CD4-positive, alpha-beta T cell (primary cell): ENCODE measurements at regions not wholly inside any gene's neighbourhood (a gene's known extent, or its start where the extent isn't known, plus 50 kb on each side); places are given as distances from the start of the nearest gene placed in this dataset.

Experiments used
- ATAC-seq: fragments of 200-7000 bp; cut with Tn5 transposase; one replicate; pipeline ENCODE4 v1.10.0; 2022; ENCODE audit warnings: mild to moderate bottlenecking; ENCODE audit not compliant: poor library complexity
- CTCF ChIA-PET: fragments of 350-600 bp; sonication (Branson Sonifier 250); formaldehyde crosslinking; loops from one replicate; lab custom pipeline; 2021; ENCODE audit warnings: antibody characterized with exemption, inconsistent platforms; lab: Charles Lee
- POLR2A ChIA-PET: fragments of 350-600 bp; sonication (Branson Sonifier 250); formaldehyde crosslinking; loops from one replicate; lab custom pipeline; 2021; ENCODE audit warnings: antibody characterized with exemption, inconsistent platforms; lab: Charles Lee
- DNase-seq, 14 experiments: peaks; one replicate each; pipeline ENCODE4 v3.0.0-alpha.2; 2013 to 2020; ENCODE audit warnings: mixed read lengths in 2 of 14
- H3K27ac ChIP-seq, 2 donors: one replicate each; pipeline versions ENCODE4 v1.5.1 to v1.7.0; 2013; ENCODE audit warnings: low read length in 2 of 2, low read depth in 1 of 2, mild to moderate bottlenecking in 1 of 2
- H3K27me3 ChIP-seq, 2 experiments: 1 replicate in 1 of 2; 2 replicates in 1 of 2; pipeline versions ENCODE4 v1.6.1 to v1.7.0; 2013; ENCODE audit warnings: low read length in 2 of 2, control low read depth in 1 of 2, mild to moderate bottlenecking in 1 of 2, moderate library complexity in 1 of 2; ENCODE audit not compliant: insufficient read depth in 2 of 2, control insufficient read depth in 1 of 2
- H3K36me3 ChIP-seq: one replicate; pipeline ENCODE4 v1.6.1; 2013; ENCODE audit warnings: low read length, control low read depth; ENCODE audit not compliant: insufficient read depth
- H3K4me1 ChIP-seq: one replicate; pipeline ENCODE4 v1.6.1; 2013; ENCODE audit warnings: low read length, control low read depth; ENCODE audit not compliant: insufficient read depth
- H3K4me3 ChIP-seq: one replicate; pipeline ENCODE4 v1.5.1; 2013; ENCODE audit warnings: mild to moderate bottlenecking, low read length, moderate library complexity
- H3K9me3 ChIP-seq, 2 experiments: 1 replicate in 1 of 2; 2 replicates in 1 of 2; pipeline versions ENCODE4 v1.6.1 to v1.7.0; 2013; ENCODE audit warnings: low read length in 2 of 2, mild to moderate bottlenecking in 2 of 2, control low read depth in 1 of 2, moderate library complexity in 1 of 2; ENCODE audit not compliant: control insufficient read depth in 1 of 2, insufficient read depth in 1 of 2
- H3K27ac Mint-ChIP-seq: one replicate; pipeline ENCODE4 v1.8.0; 2020; ENCODE audit warnings: mixed read lengths
- H3K27me3 Mint-ChIP-seq: one replicate; pipeline ENCODE4 v1.8.0; 2021; ENCODE audit warnings: mixed read lengths
- H3K36me3 Mint-ChIP-seq: one replicate; pipeline ENCODE4 v1.8.0; 2021; ENCODE audit warnings: low read depth, mixed read lengths
- H3K4me1 Mint-ChIP-seq: one replicate; pipeline ENCODE4 v1.8.0; 2021; ENCODE audit warnings: low read depth, mixed read lengths
- H3K4me3 Mint-ChIP-seq: one replicate; pipeline ENCODE4 v1.8.0; 2020; ENCODE audit warnings: mild to moderate bottlenecking, mixed read lengths
- H3K9me3 Mint-ChIP-seq: one replicate; pipeline ENCODE4 v1.8.0; 2020; ENCODE audit warnings: mixed read lengths
- intact Hi-C, 2 experiments: fragments of 100-400 bp; cut with DNase I in 1 of 2; cut with micrococcal nuclease in 1 of 2; formaldehyde crosslinking; loops; one replicate each; pipeline versions ENCODE4 v1.15.1 to v1.9.0; 2023 to 2025; cut with DNase I, micrococcal nuclease
- TF ChIP-seq, protein P1 (sequence below): fragments of 200-600 bp; IDR thresholded peaks from one replicate; pipeline ENCODE4 v1.8.0; 2022; ENCODE audit warnings: antibody characterized with exemption, mild to moderate bottlenecking

DNA sequence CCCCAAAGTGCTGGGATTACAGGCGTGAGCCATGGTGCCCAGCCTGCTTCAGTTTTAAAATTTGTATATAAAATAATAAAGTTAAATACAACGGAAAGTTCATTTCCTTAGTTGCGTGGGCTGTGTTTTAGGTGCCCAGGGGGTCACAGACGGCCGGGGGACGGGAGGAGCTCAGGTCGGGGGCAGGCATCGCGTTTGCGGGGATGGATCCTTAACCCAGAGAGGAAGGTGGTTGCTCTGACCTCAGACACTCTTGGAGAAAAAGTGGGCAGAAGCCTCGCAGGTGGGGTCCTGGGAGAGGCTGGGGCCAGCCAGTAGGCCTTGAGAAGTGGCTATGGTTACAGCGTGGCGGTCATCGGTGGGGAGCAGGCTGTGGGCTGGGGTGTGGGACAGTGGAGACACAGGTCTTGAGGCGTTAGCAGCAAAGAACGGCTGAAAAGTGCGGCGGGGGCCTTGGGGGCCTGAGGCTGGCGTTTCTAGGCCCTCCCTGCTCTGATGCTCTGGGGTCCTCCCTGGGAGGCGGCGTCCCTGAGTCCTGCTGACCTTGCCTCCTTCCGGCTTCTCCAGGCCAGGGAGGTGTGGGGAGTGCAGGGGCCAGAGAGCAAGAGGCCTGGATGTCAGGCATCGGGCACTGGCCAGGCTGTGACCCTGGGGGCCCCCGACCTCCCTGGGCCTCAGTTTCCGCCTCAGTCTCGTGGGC, 54.4 kb downstream of the UNCX start:
- DNase-seq (no peak), ATAC-seq (no peak)

DNA sequence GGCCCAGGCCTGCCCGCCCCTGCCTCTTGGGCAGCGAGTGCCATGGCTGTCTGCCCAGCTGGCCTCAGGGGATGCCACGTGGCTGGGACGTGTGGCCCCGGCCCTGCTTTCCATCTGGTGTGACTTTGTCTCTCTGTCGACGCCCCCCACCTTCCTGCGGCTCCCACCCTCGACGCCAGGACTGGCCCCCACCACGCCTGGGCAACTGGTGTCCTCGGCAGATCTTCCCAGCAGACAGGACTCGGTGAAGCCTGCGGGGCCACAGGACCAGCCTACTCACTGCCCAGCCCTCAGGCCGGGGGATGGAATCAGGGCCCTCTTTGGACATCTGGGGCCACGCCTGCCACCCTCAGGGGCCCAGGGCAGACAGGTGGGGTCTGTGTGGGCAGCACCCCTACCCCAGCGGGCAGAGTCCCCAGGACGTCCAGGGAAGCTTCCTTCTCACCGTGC, 55.1 kb downstream of the UNCX start:
- Mint-ChIP-seq H3K9me3 (no peaks in the 10 kb centered on the region), H3K27me3 (peaks cover 27% of the 10 kb centered on the region), H3K4me3 (no peak overlapping the region), H3K27ac (no peak overlapping the region), H3K4me1 (no peaks in the 10 kb centered on the region), H3K36me3 (no peaks in the 10 kb centered on the region)
- no peak overlapping the region for H3K27ac ChIP-seq
- ChIA-PET POLR2A (no interaction called here), CTCF (no interaction called here)
- no peaks in the 10 kb centered on the region for H3K36me3 ChIP-seq
- peaks cover 0 to 24% of the 10 kb centered on the region in 2 experiments for H3K9me3 ChIP-seq
- ATAC-seq (no peak), DNase-seq (no peak)
- intact Hi-C loops = no loop called here
- H3K27me3 ChIP-seq = peaks cover 9 to 18% of the 10 kb centered on the region in 2 experiments
- TF ChIP-seq, protein P1, sequence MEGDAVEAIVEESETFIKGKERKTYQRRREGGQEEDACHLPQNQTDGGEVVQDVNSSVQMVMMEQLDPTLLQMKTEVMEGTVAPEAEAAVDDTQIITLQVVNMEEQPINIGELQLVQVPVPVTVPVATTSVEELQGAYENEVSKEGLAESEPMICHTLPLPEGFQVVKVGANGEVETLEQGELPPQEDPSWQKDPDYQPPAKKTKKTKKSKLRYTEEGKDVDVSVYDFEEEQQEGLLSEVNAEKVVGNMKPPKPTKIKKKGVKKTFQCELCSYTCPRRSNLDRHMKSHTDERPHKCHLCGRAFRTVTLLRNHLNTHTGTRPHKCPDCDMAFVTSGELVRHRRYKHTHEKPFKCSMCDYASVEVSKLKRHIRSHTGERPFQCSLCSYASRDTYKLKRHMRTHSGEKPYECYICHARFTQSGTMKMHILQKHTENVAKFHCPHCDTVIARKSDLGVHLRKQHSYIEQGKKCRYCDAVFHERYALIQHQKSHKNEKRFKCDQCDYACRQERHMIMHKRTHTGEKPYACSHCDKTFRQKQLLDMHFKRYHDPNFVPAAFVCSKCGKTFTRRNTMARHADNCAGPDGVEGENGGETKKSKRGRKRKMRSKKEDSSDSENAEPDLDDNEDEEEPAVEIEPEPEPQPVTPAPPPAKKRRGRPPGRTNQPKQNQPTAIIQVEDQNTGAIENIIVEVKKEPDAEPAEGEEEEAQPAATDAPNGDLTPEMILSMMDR = no peak
- H3K4me3 ChIP-seq = no peak overlapping the region
- peaks cover 10% of the 10 kb centered on the region for H3K4me1 ChIP-seq

More for the DNA sequence above, 54.4 kb downstream of the UNCX start:
- no peaks in the 10 kb centered on the region for H3K9me3 Mint-ChIP-seq
- no peaks in the 10 kb centered on the region for H3K36me3 ChIP-seq
- H3K9me3 ChIP-seq = peaks cover 0 to 24% of the 10 kb centered on the region in 2 experiments
- no peak overlapping the region for H3K27ac Mint-ChIP-seq
- ChIA-PET POLR2A (no interaction called here), CTCF (no interaction called here)
- H3K27me3 Mint-ChIP-seq = peaks cover 24% of the 10 kb centered on the region
- no peak overlapping the region for H3K27ac ChIP-seq
- peaks cover 11 to 15% of the 10 kb centered on the region in 2 experiments for H3K27me3 ChIP-seq
- TF ChIP-seq, protein P1 = no peak
- H3K4me1 ChIP-seq = peaks cover 10% of the 10 kb centered on the region
- peak overlapping the region; percentile 48 for H3K4me3 Mint-ChIP-seq
- intact Hi-C loops = no loop called here
- no peaks in the 10 kb centered on the region for H3K4me1 Mint-ChIP-seq
- no peak overlapping the region for H3K4me3 ChIP-seq
- no peaks in the 10 kb centered on the region for H3K36me3 Mint-ChIP-seq

DNA sequence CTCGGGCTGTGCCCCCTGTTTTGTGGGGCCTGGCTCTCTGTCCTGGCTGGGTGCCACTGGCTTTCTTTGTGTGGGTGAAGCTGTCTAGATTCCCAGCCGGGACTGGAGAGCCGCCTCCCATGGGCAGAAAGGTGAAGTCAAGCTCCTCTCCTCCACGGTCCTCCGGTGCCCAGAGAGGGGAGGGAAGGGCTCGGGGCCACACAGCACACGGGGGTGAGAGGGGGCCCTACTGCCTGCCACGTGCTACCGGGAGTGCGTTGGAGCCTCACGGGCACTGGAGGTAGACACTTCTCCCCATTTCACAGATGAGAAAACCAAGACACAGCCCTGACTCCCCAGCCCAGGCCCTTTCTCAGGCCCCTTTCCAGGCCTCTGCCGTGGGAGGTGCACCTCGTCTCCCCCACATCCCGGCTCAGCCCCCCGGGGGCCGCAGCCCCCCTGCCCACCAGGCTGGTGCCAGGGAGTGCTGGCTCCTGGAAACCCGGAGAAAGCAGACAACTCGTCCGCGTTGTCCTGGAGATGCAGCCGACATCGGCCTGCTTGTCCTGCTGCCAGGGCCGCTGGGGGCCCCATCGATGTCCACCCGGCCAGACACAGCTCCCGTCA, 55.8 kb downstream of the UNCX start:
- Histone ChIP-seq H3K4me1 (peaks cover 10% of the 10 kb centered on the region), H3K27me3 (peaks cover 14 to 22% of the 10 kb centered on the region in 2 experiments), H3K9me3 (peaks cover 0 to 25% of the 10 kb centered on the region in 2 experiments), H3K36me3 (no peaks in the 10 kb centered on the region), H3K4me3 (no peak overlapping the region), H3K27ac (no peak overlapping the region)
- Mint-ChIP-seq H3K27me3 (peaks cover 31% of the 10 kb centered on the region), H3K9me3 (no peaks in the 10 kb centered on the region), H3K36me3 (no peaks in the 10 kb centered on the region), H3K27ac (no peak overlapping the region), H3K4me3 (no peak overlapping the region), H3K4me1 (no peaks in the 10 kb centered on the region)
- TF ChIP-seq, protein P1 = no peak
- ATAC-seq (no peak), DNase-seq (no peak)
- ChIA-PET CTCF (no interaction called here), POLR2A (no interaction called here)
- intact Hi-C loops = no loop called here
